HepG2 (cell line): ENCODE measurements at regions not wholly inside any gene's neighbourhood (a gene's known extent, or its start where the extent isn't known, plus 50 kb on each side); places are given as distances from the start of the nearest gene placed in this dataset.

Experiments used
- ATAC-seq: fragments of 200-7000 bp; cut with Tn5 transposase; 3 replicates; pipeline ENCODE4 v1.9.1; 2020; ENCODE audit warnings: mild to moderate bottlenecking, moderate library complexity
- BruUV-seq: library from RNA; stranded (reverse); fragments of 400-500 nt; replicated peaks from 2 replicates; lab custom pipeline; 2021; lab: Mats Ljungman, UMichigan
- CTCF ChIA-PET: fragments of 300-600 bp; formaldehyde crosslinking; extraction: SDS; loops from one replicate; lab custom pipeline; 2021; ENCODE audit warnings: low total read pairs, inconsistent platforms, low intra/inter-chr PET ratio; lab: Yijun Ruan, JAX
- POLR2A ChIA-PET: fragments of 350-600 bp; sonication (Branson Sonifier 250); formaldehyde crosslinking; loops from one replicate; lab custom pipeline; 2020; ENCODE audit warnings: antibody characterized with exemption, inconsistent platforms; lab: Yijun Ruan, JAX
- DNase-seq: peaks from one replicate; pipeline ENCODE4 v3.0.0-alpha.2; 2015; ENCODE audit warnings: low spot score
- FAIRE-seq: peaks from 3 replicates; lab custom pipeline; 2011; peaks lifted over from hg19 to GRCh38; lab: Jason Lieb, UNC
- H2AFZ ChIP-seq: one replicate; pipeline ENCODE4 v1.6.1; 2011; ENCODE audit warnings: low read length, inconsistent platforms
- H3K27ac ChIP-seq: fragments of 300-600 bp; 3 replicates; pipeline ENCODE4 v1.8.0; 2011; ENCODE audit warnings: mixed run types, mild to moderate bottlenecking, mixed read lengths, low read length, inconsistent platforms; ENCODE audit not compliant: insufficient read depth; ENCODE audit errors: extremely low read length
- H3K27me3 ChIP-seq, 2 experiments: fragments of 200-600 bp in 1 of 2; 2 replicates in 1 of 2; 3 replicates in 1 of 2; pipeline versions ENCODE4 v1.6.0 to v1.8.0; 2011; ENCODE audit warnings: low read length in 2 of 2, mild to moderate bottlenecking in 2 of 2, moderate library complexity in 2 of 2, inconsistent platforms in 1 of 2; ENCODE audit not compliant: insufficient read depth in 2 of 2, control insufficient read depth in 1 of 2
- H3K36me3 ChIP-seq, 2 experiments: fragments of 200-600 bp in 1 of 2; replicated peaks in 1 of 2; 2 replicates in 1 of 2; 3 replicates in 1 of 2; pipeline versions ENCODE4 v1.5.1 to v1.8.0; 2011; ENCODE audit warnings: low read length in 2 of 2, inconsistent platforms in 1 of 2; ENCODE audit not compliant: insufficient read depth in 2 of 2, control insufficient read depth in 1 of 2
- H3K4me1 ChIP-seq: 2 replicates; pipeline ENCODE4 v1.5.1; 2012; ENCODE audit warnings: low read length, inconsistent platforms; ENCODE audit not compliant: insufficient read depth
- H3K4me2 ChIP-seq: 2 replicates; pipeline ENCODE4 v1.6.0; 2011; ENCODE audit warnings: low read depth, low read length, inconsistent platforms
- H3K4me3 ChIP-seq, 3 experiments: fragments of 200-600 bp in 1 of 3; sonication (generic), shearing (Covaris generic) in 1 of 3; replicated peaks in 1 of 3; 2 replicates each; pipeline ENCODE4 v1.5.1; 2011 to 2016; ENCODE audit warnings: low read length in 3 of 3, inconsistent platforms in 2 of 3, low read depth in 2 of 3, mild to moderate bottlenecking in 2 of 3, control low read depth in 1 of 3, mixed read lengths in 1 of 3; ENCODE audit not compliant: insufficient read depth in 1 of 3
- H3K79me2 ChIP-seq: one replicate; pipeline ENCODE4 v1.6.1; 2011; ENCODE audit warnings: low read length, inconsistent platforms; ENCODE audit not compliant: insufficient read depth
- H3K9ac ChIP-seq: 2 replicates; pipeline ENCODE4 v1.6.0; 2011; ENCODE audit warnings: mild to moderate bottlenecking, low read depth, low read length, inconsistent platforms; ENCODE audit not compliant: insufficient read depth
- H3K9me3 ChIP-seq: 2 replicates; pipeline ENCODE4 v1.5.1; 2012; ENCODE audit warnings: mild to moderate bottlenecking, low read length
- H4K20me1 ChIP-seq: 2 replicates; pipeline ENCODE4 v1.6.0; 2011; ENCODE audit warnings: inconsistent platforms, mild to moderate bottlenecking, low read length, moderate library complexity; ENCODE audit not compliant: insufficient read depth
- CREB3 ChIP-seq: sonication (generic); formaldehyde crosslinking; IDR thresholded peaks from 2 replicates; pipeline ENCODE4 v1.5.0; 2020; ENCODE audit warnings: missing genetic modification reagents
- NR0B2 ChIP-seq: sonication (generic); formaldehyde crosslinking; IDR thresholded peaks from 2 replicates; pipeline ENCODE4 v1.4.0; 2020; ENCODE audit warnings: mild to moderate bottlenecking, missing genetic modification reagents
- TEAD2 ChIP-seq: sonication (generic); formaldehyde crosslinking; IDR thresholded peaks from 2 replicates; pipeline ENCODE4 v1.9.0; 2021; ENCODE audit warnings: missing genetic modification reagents
- ZBTB33 ChIP-seq: sonication (generic); formaldehyde crosslinking; IDR thresholded peaks from 2 replicates; pipeline ENCODE4 v1.4.0; 2020; ENCODE audit warnings: missing genetic modification reagents
- ZBTB34 ChIP-seq: sonication (generic); formaldehyde crosslinking; IDR thresholded peaks from 2 replicates; pipeline ENCODE4 v1.8.0; 2022; ENCODE audit warnings: mild to moderate bottlenecking, missing genetic modification reagents
- ZMYM4 ChIP-seq: sonication (generic); formaldehyde crosslinking; IDR thresholded peaks from 2 replicates; pipeline ENCODE4 v1.8.1; 2023; ENCODE audit warnings: mild to moderate bottlenecking, missing genetic modification reagents
- ZNF20 ChIP-seq: sonication (generic); formaldehyde crosslinking; IDR thresholded peaks from 2 replicates; pipeline ENCODE4 v1.4.0; 2020; ENCODE audit warnings: mild to moderate bottlenecking, moderate library complexity, missing genetic modification reagents
- ZNF232 ChIP-seq: sonication (generic); formaldehyde crosslinking; IDR thresholded peaks from 2 replicates; pipeline ENCODE4 v1.4.0; 2020; ENCODE audit warnings: missing genetic modification reagents, borderline replicate concordance
- ZNF468 ChIP-seq: sonication (generic); formaldehyde crosslinking; IDR thresholded peaks from 2 replicates; pipeline ENCODE4 v1.8.0; 2022; ENCODE audit warnings: mild to moderate bottlenecking, moderate library complexity, missing genetic modification reagents
- ZNF569 ChIP-seq: sonication (generic); formaldehyde crosslinking; IDR thresholded peaks from 2 replicates; pipeline ENCODE4 v1.5.0; 2020; ENCODE audit warnings: mild to moderate bottlenecking, missing genetic modification reagents, moderate library complexity, borderline replicate concordance
- WGBS: methylation state at CpG from one replicate; pipeline ENCODE4 v1.1.6; 2017; ENCODE audit warnings: low lambda C conversion rate; 5-methylcytosine and 5-hydroxymethylcytosine counted together
- in situ Hi-C: cut with HindIII; loops from 2 replicates; pipeline ENCODE4 v1.10.0; 2017; ENCODE audit warnings: low pct_unique_long_range_greater_than_20kb; ENCODE audit not compliant: extremely low pct_ligation_motif_present
- intact Hi-C: fragments of 100-400 bp; cut with micrococcal nuclease; formaldehyde crosslinking; loops from one replicate; pipeline ENCODE4 v1.10.0; 2022; ENCODE audit not compliant: unreplicated experiment

GRCh38 chr5:102624405-102624804 is 125.6 kb upstream of the SLCO6A1 start:
- no peak for TF ChIP-seq ZMYM4 (CRISPR knock-in tag)
- TF ChIP-seq ZBTB34, result no peak
- no peak for TF ChIP-seq NR0B2 (CRISPR knock-in tag)
- no peak for TF ChIP-seq ZNF468
- TF ChIP-seq TEAD2 (CRISPR knock-in tag), result no peak
- TF ChIP-seq ZBTB33, result no peak
- TF ChIP-seq CREB3 (CRISPR knock-in tag), result no peak
- TF ChIP-seq ZNF569 (CRISPR knock-in tag), result no peak
- no peak for TF ChIP-seq ZNF20 (CRISPR knock-in tag)
- TF ChIP-seq ZNF232 (CRISPR knock-in tag), result no peak
- TF ChIP-seq, all 625 proteins: peak for 0
- Histone ChIP-seq H3K4me1 (no peaks in the 10 kb centered on the region), H3K27me3 (no peaks in the 10 kb centered on the region; a peak in 1 of 5 replicates), H3K9me3 (no peaks in the 10 kb centered on the region), H3K27ac (no peak overlapping the region), H3K9ac (no peak overlapping the region), H2AFZ (no peak overlapping the region), H3K4me2 (no peak overlapping the region), H3K4me3 (no peak overlapping the region), H3K79me2 (no peaks in the 10 kb centered on the region), H4K20me1 (no peaks in the 10 kb centered on the region), H3K36me3 (no peaks in the 10 kb centered on the region)
- intact Hi-C loops, result no loop called here
- CTCF ChIA-PET, result no interaction called here
- 23% methylated on average over 6 of the region's 6 CpGs for WGBS
- BruUV-seq, result no TSS peak
- in situ Hi-C loops, result no loop called here
- POLR2A ChIA-PET, result no interaction called here
- DNase-seq, result no peak
- no peak for ATAC-seq
- no peak for FAIRE-seq
